C4-2B (cell line): ENCODE measurements at regions not wholly inside any gene's neighbourhood (a gene's known extent, or its start where the extent isn't known, plus 50 kb on each side); places are given as distances from the start of the nearest gene placed in this dataset.

Experiments
- CTCF ChIP-seq: fragments of 450-650 bp; conservative IDR thresholded peaks from 2 replicates; pipeline ENCODE4 v1.5.1; 2017; ENCODE audit warnings: mild to moderate bottlenecking
- ZFX ChIP-seq: fragments of 450-650 bp; IDR thresholded peaks from 2 replicates; pipeline ENCODE4 v1.6.1; 2017

- TF ChIP-seq CTCF (no peak), ZFX (no peak)
Measured at GRCh38 chr2:74050151-74050550, 65.4 kb downstream of the TET3 start.
